ENCODE measurements at regions not wholly inside any gene's neighbourhood (a gene's known extent, or its start where the extent isn't known, plus 50 kb on each side); places are given as distances from the start of the nearest gene placed in this dataset.

DNA sequence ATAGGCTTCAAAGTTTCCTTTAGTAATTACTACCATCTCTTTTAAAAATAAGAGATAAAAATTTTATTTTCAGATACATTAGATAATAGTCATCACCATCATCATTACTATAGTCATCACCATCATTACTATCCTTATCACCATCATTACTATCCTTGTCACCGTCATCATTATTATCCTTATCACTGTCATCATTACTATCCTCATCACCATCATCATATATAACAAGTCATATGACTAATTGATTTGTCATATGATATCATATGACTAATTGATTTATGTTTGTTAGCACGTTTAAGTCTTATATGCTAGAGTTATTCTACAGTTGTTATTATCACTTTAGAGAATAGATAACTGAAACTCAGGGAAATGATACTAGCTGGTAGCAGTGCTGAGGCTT is 382.1 kb upstream of the CDH18 start:
- TF ChIP-seq, protein P1, sequence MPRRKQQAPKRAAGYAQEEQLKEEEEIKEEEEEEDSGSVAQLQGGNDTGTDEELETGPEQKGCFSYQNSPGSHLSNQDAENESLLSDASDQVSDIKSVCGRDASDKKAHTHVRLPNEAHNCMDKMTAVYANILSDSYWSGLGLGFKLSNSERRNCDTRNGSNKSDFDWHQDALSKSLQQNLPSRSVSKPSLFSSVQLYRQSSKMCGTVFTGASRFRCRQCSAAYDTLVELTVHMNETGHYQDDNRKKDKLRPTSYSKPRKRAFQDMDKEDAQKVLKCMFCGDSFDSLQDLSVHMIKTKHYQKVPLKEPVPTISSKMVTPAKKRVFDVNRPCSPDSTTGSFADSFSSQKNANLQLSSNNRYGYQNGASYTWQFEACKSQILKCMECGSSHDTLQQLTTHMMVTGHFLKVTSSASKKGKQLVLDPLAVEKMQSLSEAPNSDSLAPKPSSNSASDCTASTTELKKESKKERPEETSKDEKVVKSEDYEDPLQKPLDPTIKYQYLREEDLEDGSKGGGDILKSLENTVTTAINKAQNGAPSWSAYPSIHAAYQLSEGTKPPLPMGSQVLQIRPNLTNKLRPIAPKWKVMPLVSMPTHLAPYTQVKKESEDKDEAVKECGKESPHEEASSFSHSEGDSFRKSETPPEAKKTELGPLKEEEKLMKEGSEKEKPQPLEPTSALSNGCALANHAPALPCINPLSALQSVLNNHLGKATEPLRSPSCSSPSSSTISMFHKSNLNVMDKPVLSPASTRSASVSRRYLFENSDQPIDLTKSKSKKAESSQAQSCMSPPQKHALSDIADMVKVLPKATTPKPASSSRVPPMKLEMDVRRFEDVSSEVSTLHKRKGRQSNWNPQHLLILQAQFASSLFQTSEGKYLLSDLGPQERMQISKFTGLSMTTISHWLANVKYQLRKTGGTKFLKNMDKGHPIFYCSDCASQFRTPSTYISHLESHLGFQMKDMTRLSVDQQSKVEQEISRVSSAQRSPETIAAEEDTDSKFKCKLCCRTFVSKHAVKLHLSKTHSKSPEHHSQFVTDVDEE (CRISPR knock-in tag; IDR thresholded peaks at IDR 0.05): no peak
- TF ChIP-seq, protein P2, sequence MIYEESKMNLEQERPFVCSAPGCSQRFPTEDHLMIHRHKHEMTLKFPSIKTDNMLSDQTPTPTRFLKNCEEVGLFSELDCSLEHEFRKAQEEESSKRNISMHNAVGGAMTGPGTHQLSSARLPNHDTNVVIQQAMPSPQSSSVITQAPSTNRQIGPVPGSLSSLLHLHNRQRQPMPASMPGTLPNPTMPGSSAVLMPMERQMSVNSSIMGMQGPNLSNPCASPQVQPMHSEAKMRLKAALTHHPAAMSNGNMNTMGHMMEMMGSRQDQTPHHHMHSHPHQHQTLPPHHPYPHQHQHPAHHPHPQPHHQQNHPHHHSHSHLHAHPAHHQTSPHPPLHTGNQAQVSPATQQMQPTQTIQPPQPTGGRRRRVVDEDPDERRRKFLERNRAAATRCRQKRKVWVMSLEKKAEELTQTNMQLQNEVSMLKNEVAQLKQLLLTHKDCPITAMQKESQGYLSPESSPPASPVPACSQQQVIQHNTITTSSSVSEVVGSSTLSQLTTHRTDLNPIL (CRISPR knock-in tag; IDR thresholded peaks at IDR 0.05; ENCODE audit: low read depth): no peak
- TF ChIP-seq ARNTL (CRISPR knock-in tag; IDR thresholded peaks at IDR 0.05; ENCODE audit: borderline replicate concordance, low read depth) (no peak), ISL1 (CRISPR knock-in tag; IDR thresholded peaks at IDR 0.05) (no peak), ZNF8 (CRISPR knock-in tag; IDR thresholded peaks at IDR 0.05) (no peak), CSDC2 (CRISPR knock-in tag; IDR thresholded peaks at IDR 0.05) (no peak)
- no peak for ATAC-seq

GRCh38 chr5:20369518-20369885 is 381.5 kb upstream of the CDH18 start:
- no peak for ATAC-seq
- TF ChIP-seq TCF4 (CRISPR knock-in tag; IDR thresholded peaks at IDR 0.05; ENCODE audit: borderline replicate concordance) (no peak), CSDC2 (CRISPR knock-in tag; IDR thresholded peaks at IDR 0.05) (no peak), ARNTL (CRISPR knock-in tag; IDR thresholded peaks at IDR 0.05; ENCODE audit: borderline replicate concordance, low read depth) (no peak), ZNF565 (CRISPR knock-in tag; conservative IDR thresholded peaks at IDR 0.05; ENCODE audit: low read depth) (no peak), ZFP3 (CRISPR knock-in tag; IDR thresholded peaks at IDR 0.05) (no peak), CSRNP3 (CRISPR knock-in tag; IDR thresholded peaks at IDR 0.05) (no peak), ZFP30 (CRISPR knock-in tag; IDR thresholded peaks at IDR 0.05) (no peak), PPARA (CRISPR knock-in tag; IDR thresholded peaks at IDR 0.05; ENCODE audit: borderline replicate concordance) (no peak), TOX (CRISPR knock-in tag; IDR thresholded peaks at IDR 0.05; ENCODE audit: borderline replicate concordance) (no peak), GLIS3 (CRISPR knock-in tag; IDR thresholded peaks at IDR 0.05) (no peak), BACH2 (CRISPR knock-in tag; IDR thresholded peaks at IDR 0.05; ENCODE audit: borderline replicate concordance) (no peak), ZC3H10 (CRISPR knock-in tag; IDR thresholded peaks at IDR 0.05) (no peak), OSR1 (CRISPR knock-in tag; IDR thresholded peaks at IDR 0.05) (no peak)
- TF ChIP-seq, protein P2 (CRISPR knock-in tag; IDR thresholded peaks at IDR 0.05; ENCODE audit: low read depth): no peak
- TF ChIP-seq, protein P3, sequence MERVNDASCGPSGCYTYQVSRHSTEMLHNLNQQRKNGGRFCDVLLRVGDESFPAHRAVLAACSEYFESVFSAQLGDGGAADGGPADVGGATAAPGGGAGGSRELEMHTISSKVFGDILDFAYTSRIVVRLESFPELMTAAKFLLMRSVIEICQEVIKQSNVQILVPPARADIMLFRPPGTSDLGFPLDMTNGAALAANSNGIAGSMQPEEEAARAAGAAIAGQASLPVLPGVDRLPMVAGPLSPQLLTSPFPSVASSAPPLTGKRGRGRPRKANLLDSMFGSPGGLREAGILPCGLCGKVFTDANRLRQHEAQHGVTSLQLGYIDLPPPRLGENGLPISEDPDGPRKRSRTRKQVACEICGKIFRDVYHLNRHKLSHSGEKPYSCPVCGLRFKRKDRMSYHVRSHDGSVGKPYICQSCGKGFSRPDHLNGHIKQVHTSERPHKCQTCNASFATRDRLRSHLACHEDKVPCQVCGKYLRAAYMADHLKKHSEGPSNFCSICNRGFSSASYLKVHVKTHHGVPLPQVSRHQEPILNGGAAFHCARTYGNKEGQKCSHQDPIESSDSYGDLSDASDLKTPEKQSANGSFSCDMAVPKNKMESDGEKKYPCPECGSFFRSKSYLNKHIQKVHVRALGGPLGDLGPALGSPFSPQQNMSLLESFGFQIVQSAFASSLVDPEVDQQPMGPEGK (CRISPR knock-in tag; IDR thresholded peaks at IDR 0.05; ENCODE audit: borderline replicate concordance): no peak
- TF ChIP-seq, protein P4, sequence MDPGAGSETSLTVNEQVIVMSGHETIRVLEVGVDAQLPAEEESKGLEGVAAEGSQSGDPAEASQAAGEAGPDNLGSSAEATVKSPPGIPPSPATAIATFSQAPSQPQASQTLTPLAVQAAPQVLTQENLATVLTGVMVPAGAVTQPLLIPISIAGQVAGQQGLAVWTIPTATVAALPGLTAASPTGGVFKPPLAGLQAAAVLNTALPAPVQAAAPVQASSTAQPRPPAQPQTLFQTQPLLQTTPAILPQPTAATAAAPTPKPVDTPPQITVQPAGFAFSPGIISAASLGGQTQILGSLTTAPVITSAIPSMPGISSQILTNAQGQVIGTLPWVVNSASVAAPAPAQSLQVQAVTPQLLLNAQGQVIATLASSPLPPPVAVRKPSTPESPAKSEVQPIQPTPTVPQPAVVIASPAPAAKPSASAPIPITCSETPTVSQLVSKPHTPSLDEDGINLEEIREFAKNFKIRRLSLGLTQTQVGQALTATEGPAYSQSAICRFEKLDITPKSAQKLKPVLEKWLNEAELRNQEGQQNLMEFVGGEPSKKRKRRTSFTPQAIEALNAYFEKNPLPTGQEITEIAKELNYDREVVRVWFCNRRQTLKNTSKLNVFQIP (CRISPR knock-in tag; IDR thresholded peaks at IDR 0.05; ENCODE audit: borderline replicate concordance, low read depth): no peak

All from SK-N-SH treated with all-trans-retinoic acid at 6 μM for 48 hours (cell line).